Loucy (cell line): ENCODE measurements at regions not wholly inside any gene's neighbourhood (a gene's known extent, or its start where the extent isn't known, plus 50 kb on each side); places are given as distances from the start of the nearest gene placed in this dataset.

Experiments used
- CTCF ChIP-seq: fragments of 200-600 bp; sonication (generic); conservative IDR thresholded peaks from 2 replicates; pipeline ENCODE4 v1.5.1; 2014; ENCODE audit warnings: mild to moderate bottlenecking, antibody characterized with exemption, low read length
- EZH2phosphoT487 ChIP-seq: fragments of 200-600 bp; IDR thresholded peaks from 2 replicates; pipeline ENCODE4 v1.6.1; 2018; ENCODE audit warnings: antibody characterized with exemption, mild to moderate bottlenecking, moderate library complexity, borderline replicate concordance

DNA sequence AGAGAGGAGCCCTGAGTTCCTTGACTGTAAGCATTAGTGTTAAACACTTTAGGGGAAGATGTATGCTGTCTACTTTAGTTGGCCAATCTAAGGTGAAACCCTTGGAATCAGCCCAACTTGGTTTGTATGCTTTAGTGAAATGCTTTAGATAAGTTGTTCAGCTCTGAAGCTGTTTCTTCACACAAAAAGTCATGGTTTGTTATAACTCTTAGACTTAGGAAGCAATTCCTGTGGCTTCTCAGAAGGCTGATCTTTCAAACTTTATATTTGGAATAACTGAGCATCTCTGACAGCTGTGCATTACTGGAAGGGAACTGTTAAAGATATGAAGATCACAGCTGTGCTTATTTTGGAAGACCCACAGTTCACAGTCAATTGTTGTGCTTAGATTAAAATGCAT is 714.1 kb downstream of the FAT4 start:
- TF ChIP-seq CTCF (no peak), EZH2phosphoT487 (no peak)
